Endothelial cell of umbilical vein (primary cell): ENCODE measurements at regions not wholly inside any gene's neighbourhood (a gene's known extent, or its start where the extent isn't known, plus 50 kb on each side); places are given as distances from the start of the nearest gene placed in this dataset.

Experiments
- BruUV-seq: library from RNA; stranded (reverse); fragments of 400-500 nt; replicated peaks from 2 replicates; lab custom pipeline; 2021; lab: Mats Ljungman, UMichigan
- CTCF ChIA-PET: fragments of 300-600, 350-600 bp; sonication (Branson Sonifier 250); formaldehyde crosslinking; loops from one replicate; lab custom pipeline; 2021; ENCODE audit warnings: antibody characterized with exemption, inconsistent platforms; lab: Charles Lee
- POLR2A ChIA-PET: fragments of 300-600, 350-600 bp; sonication (Branson Sonifier 250); formaldehyde crosslinking; loops from one replicate; lab custom pipeline; 2021; ENCODE audit warnings: antibody characterized with exemption, inconsistent platforms; lab: Charles Lee
- DNase-seq: peaks from one replicate; pipeline ENCODE4 v3.0.0-alpha.2; 2011; ENCODE audit warnings: low read depth, low spot score
- FAIRE-seq: peaks from 2 replicates; lab custom pipeline; 2011; peaks lifted over from hg19 to GRCh38; lab: Jason Lieb, UNC
- H2AFZ ChIP-seq: 2 replicates; pipeline ENCODE4 v1.6.0; 2012; ENCODE audit warnings: low read depth, low read length, control low read depth, inconsistent platforms
- H3K27ac ChIP-seq: 2 replicates; pipeline ENCODE4 v1.5.1; 2011; ENCODE audit warnings: low read depth, mild to moderate bottlenecking, control low read depth, low read length, moderate library complexity; ENCODE audit not compliant: insufficient read depth
- H3K27me3 ChIP-seq, 2 experiments: 2 replicates each; pipeline versions ENCODE4 v1.6.0 to v1.6.1; 2011; ENCODE audit warnings: low read length in 2 of 2, mixed read lengths in 1 of 2; ENCODE audit not compliant: control insufficient read depth in 2 of 2, insufficient read depth in 2 of 2
- H3K36me3 ChIP-seq, 2 experiments: 2 replicates in 1 of 2; 3 replicates in 1 of 2; pipeline ENCODE4 v1.5.1; 2011; ENCODE audit warnings: low read length in 2 of 2, mild to moderate bottlenecking in 1 of 2, moderate library complexity in 1 of 2; ENCODE audit not compliant: control insufficient read depth in 2 of 2, insufficient read depth in 2 of 2; ENCODE audit errors: extremely low read depth in 1 of 2
- H3K4me1 ChIP-seq: 3 replicates; pipeline ENCODE4 v1.5.1; 2011; ENCODE audit warnings: mild to moderate bottlenecking, low read length; ENCODE audit not compliant: control insufficient read depth, insufficient read depth; ENCODE audit errors: extremely low read depth
- H3K4me2 ChIP-seq: 2 replicates; pipeline ENCODE4 v1.6.1; 2011; ENCODE audit warnings: low read length, control low read depth, mixed read lengths; ENCODE audit not compliant: insufficient read depth
- H3K4me3 ChIP-seq, 3 experiments: fragments of 200-600 bp in 1 of 3; sonication (generic), shearing (Covaris generic) in 1 of 3; replicated peaks in 1 of 3; 2 replicates each; pipeline ENCODE4 v1.5.1; 2011 to 2016; ENCODE audit warnings: control low read depth in 3 of 3, low read length in 3 of 3, mild to moderate bottlenecking in 2 of 3, inconsistent platforms in 1 of 3, low read depth in 1 of 3, moderate library complexity in 1 of 3; ENCODE audit not compliant: insufficient read depth in 1 of 3
- H3K79me2 ChIP-seq: 2 replicates; pipeline ENCODE4 v1.6.0; 2012; ENCODE audit warnings: low read length, inconsistent platforms; ENCODE audit not compliant: control insufficient read depth, insufficient read depth
- H3K9ac ChIP-seq: replicated peaks from 2 replicates; pipeline ENCODE3; 2011; ENCODE audit warnings: low read length, control low read depth; ENCODE audit not compliant: insufficient read depth; ENCODE audit errors: extremely low read depth
- H3K9me1 ChIP-seq: replicated peaks from 3 replicates; pipeline ENCODE4 v1.6.0; 2011; ENCODE audit warnings: mild to moderate bottlenecking, low read length; ENCODE audit not compliant: control insufficient read depth, insufficient read depth; ENCODE audit errors: extremely low read depth
- H3K9me3 ChIP-seq: replicated peaks from 2 replicates; pipeline ENCODE4 v1.5.1; 2012; ENCODE audit warnings: low read length, inconsistent platforms; ENCODE audit not compliant: control insufficient read depth, insufficient read depth
- H4K20me1 ChIP-seq: replicated peaks from 2 replicates; pipeline ENCODE3; 2011; ENCODE audit warnings: mild to moderate bottlenecking, low read length; ENCODE audit not compliant: control insufficient read depth, insufficient read depth; ENCODE audit errors: extremely low read depth
- EZH2 ChIP-seq: IDR thresholded peaks from 2 replicates; pipeline ENCODE4 v1.6.1; 2012; ENCODE audit warnings: borderline replicate concordance, low read depth, mild to moderate bottlenecking, moderate library complexity, low read length, inconsistent platforms; ENCODE audit not compliant: severe bottlenecking
- FOS ChIP-seq: IDR thresholded peaks from 2 replicates; pipeline ENCODE4 v1.6.1; 2011; ENCODE audit warnings: mild to moderate bottlenecking, low read length, moderate library complexity, borderline replicate concordance; ENCODE audit not compliant: insufficient read depth
- JUN ChIP-seq: IDR thresholded peaks from 2 replicates; pipeline ENCODE4 v1.6.1; 2011; ENCODE audit warnings: borderline replicate concordance, low read depth; ENCODE audit not compliant: insufficient read length, insufficient read depth
- MYC ChIP-seq: IDR thresholded peaks from one replicate; pipeline ENCODE4 v1.6.1; 2011; ENCODE audit warnings: mild to moderate bottlenecking, low read depth, low read length
- POLR2A ChIP-seq: IDR thresholded peaks from 2 replicates; pipeline ENCODE4 v1.6.1; 2012; ENCODE audit warnings: low read depth, mild to moderate bottlenecking, control low read depth, low read length
- dilution Hi-C: fragments of 300-500 bp; cut with MboI; formaldehyde crosslinking; loops from one replicate; pipeline ENCODE4 v1.15.0; 2019; ENCODE audit warnings: low sequenced_read_pairs; ENCODE audit not compliant: extremely low pct_ligation_motif_present
- intact Hi-C: fragments of 100-400 bp; cut with micrococcal nuclease; formaldehyde crosslinking; loops from one replicate; pipeline ENCODE4 v1.10.0; 2022
- TF ChIP-seq, protein P1 (sequence below), 2 donors: IDR thresholded peaks; 1 replicate in 1 of 2; 2 replicates in 1 of 2; pipeline ENCODE4 v1.5.1; 2011; ENCODE audit warnings: low read length in 2 of 2, mild to moderate bottlenecking in 2 of 2, moderate library complexity in 2 of 2, control low read depth in 1 of 2, inconsistent platforms in 1 of 2, low read depth in 1 of 2; ENCODE audit not compliant: insufficient read depth in 1 of 2; ENCODE audit errors: extremely low read depth in 1 of 2

DNA sequence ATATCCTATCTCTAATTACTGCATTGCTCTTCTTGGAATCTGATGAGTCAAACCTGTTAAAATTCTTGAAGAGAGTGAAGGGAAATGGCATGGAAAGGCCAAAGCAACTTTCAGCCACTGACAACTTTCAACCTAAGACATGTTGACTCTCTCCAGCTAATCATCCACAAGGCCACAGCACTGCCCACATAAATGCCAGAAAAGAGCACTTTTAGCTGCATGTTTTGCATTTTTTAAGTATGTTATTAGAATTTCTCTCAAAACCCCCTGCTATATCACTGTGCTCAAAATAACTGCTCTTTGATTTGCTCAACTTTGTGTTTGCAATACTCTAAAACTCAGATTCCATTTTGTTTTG, 352.5 kb downstream of the ADGRL2 start:
- FAIRE-seq, result no peak
- TF ChIP-seq EZH2 (no peak), FOS (no peak), JUN (no peak), MYC (no peak), POLR2A (no peak)
- TF ChIP-seq, protein P1, sequence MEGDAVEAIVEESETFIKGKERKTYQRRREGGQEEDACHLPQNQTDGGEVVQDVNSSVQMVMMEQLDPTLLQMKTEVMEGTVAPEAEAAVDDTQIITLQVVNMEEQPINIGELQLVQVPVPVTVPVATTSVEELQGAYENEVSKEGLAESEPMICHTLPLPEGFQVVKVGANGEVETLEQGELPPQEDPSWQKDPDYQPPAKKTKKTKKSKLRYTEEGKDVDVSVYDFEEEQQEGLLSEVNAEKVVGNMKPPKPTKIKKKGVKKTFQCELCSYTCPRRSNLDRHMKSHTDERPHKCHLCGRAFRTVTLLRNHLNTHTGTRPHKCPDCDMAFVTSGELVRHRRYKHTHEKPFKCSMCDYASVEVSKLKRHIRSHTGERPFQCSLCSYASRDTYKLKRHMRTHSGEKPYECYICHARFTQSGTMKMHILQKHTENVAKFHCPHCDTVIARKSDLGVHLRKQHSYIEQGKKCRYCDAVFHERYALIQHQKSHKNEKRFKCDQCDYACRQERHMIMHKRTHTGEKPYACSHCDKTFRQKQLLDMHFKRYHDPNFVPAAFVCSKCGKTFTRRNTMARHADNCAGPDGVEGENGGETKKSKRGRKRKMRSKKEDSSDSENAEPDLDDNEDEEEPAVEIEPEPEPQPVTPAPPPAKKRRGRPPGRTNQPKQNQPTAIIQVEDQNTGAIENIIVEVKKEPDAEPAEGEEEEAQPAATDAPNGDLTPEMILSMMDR (IDR thresholded peaks at IDR 0.05; ENCODE audit: extremely low read depth in 1 of 2, insufficient read depth in 1 of 2, low read depth in 1 of 2, low read length in 2 of 2), result no peak

More for the DNA sequence above, 352.5 kb downstream of the ADGRL2 start:
- no peaks in the 10 kb centered on the region for H3K4me1 ChIP-seq
- no peak overlapping the region for H3K9ac ChIP-seq
- dilution Hi-C loops (no loop called here), intact Hi-C loops (no loop called here)
- POLR2A ChIA-PET, result no interaction called here
- CTCF ChIA-PET, result interaction anchor here (1.0 kb wide), 1 partner anchor 41 kb away, joined by 3 read pairs; no protein-coding TSS in a partner anchor
- DNase-seq, result no peak
- no peak overlapping the region for H3K4me3 ChIP-seq
- H3K36me3 ChIP-seq, result no peaks in the 10 kb centered on the region
- no peaks in the 10 kb centered on the region for H3K9me1 ChIP-seq
- H3K9me3 ChIP-seq, result no peaks in the 10 kb centered on the region
- no peaks in the 10 kb centered on the region for H3K79me2 ChIP-seq
- no peaks in the 10 kb centered on the region for H4K20me1 ChIP-seq
- no peak overlapping the region for H3K4me2 ChIP-seq
- no peak overlapping the region for H2AFZ ChIP-seq
- BruUV-seq, result no TSS peak
- H3K27me3 ChIP-seq, result no peaks in the 10 kb centered on the region
- no peak overlapping the region for H3K27ac ChIP-seq
